Thyroid gland (tissue), 4 donors: ENCODE measurements at regions not wholly inside any gene's neighbourhood (a gene's known extent, or its start where the extent isn't known, plus 50 kb on each side); places are given as distances from the start of the nearest gene placed in this dataset.
A peak's percentile ranks its signal among the peaks of the same experiment; 100 is the strongest.

Experiments
- DNase-seq, 2 donors: peaks; one replicate each; pipeline ENCODE4 v3.0.0-alpha.2; 2019
- H3K27ac ChIP-seq, 3 donors: fragments of 200-600 bp; sonication (generic); 1 replicate in 2 of 3; 2 replicates in 1 of 3; pipeline ENCODE4 v1.5.1; 2016 to 2019; ENCODE audit warnings: mild to moderate bottlenecking in 1 of 3, moderate library complexity in 1 of 3
- H3K27me3 ChIP-seq: fragments of 200-600 bp; sonication (generic); one replicate; pipeline ENCODE4 v1.5.1; 2019
- H3K36me3 ChIP-seq, 2 donors: fragments of 200-600 bp; sonication (generic); one replicate each; pipeline ENCODE4 v1.5.1; 2016 to 2019
- H3K4me1 ChIP-seq, 2 donors: fragments of 200-600 bp; sonication (generic); one replicate each; pipeline ENCODE4 v1.5.1; 2017 to 2019
- H3K4me3 ChIP-seq, 3 donors: fragments of 200-600 bp; sonication (generic); replicated peaks in 1 of 3; 1 replicate in 2 of 3; 2 replicates in 1 of 3; pipeline ENCODE4 v1.5.1; 2016; ENCODE audit warnings: mild to moderate bottlenecking in 1 of 3
- H3K9me3 ChIP-seq: fragments of 200-600 bp; sonication (generic); one replicate; pipeline ENCODE4 v1.5.1; 2017
- POLR2A ChIP-seq, 2 donors: fragments of 450-650 bp; IDR thresholded peaks; one replicate each; pipeline ENCODE4 v1.6.1; 2017; ENCODE audit warnings: antibody characterized with exemption in 2 of 2, mild to moderate bottlenecking in 2 of 2, moderate library complexity in 1 of 2
- WGBS, 2 donors: methylation state at CpG; one replicate each; pipeline ENCODE4 v1.1.5; 2017; 5-methylcytosine and 5-hydroxymethylcytosine counted together
- intact Hi-C: fragments of 100-400 bp; cut with DNase I; formaldehyde crosslinking; loops from one replicate; pipeline ENCODE4 v1.15.1; 2023
- TF ChIP-seq, protein P1 (sequence below), 6 experiments: fragments of 200-600 bp in 3 of 6; fragments of 450-650 bp in 3 of 6; sonication (generic) in 3 of 6; IDR thresholded peaks; one replicate each; pipeline ENCODE4 v1.5.1; 2016 to 2019; ENCODE audit warnings: antibody characterized with exemption in 6 of 6, mild to moderate bottlenecking in 2 of 6, inconsistent platforms in 1 of 6, moderate library complexity in 1 of 6

- no peak for TF ChIP-seq POLR2A (IDR thresholded peaks at IDR 0.05)
- TF ChIP-seq, protein P1, sequence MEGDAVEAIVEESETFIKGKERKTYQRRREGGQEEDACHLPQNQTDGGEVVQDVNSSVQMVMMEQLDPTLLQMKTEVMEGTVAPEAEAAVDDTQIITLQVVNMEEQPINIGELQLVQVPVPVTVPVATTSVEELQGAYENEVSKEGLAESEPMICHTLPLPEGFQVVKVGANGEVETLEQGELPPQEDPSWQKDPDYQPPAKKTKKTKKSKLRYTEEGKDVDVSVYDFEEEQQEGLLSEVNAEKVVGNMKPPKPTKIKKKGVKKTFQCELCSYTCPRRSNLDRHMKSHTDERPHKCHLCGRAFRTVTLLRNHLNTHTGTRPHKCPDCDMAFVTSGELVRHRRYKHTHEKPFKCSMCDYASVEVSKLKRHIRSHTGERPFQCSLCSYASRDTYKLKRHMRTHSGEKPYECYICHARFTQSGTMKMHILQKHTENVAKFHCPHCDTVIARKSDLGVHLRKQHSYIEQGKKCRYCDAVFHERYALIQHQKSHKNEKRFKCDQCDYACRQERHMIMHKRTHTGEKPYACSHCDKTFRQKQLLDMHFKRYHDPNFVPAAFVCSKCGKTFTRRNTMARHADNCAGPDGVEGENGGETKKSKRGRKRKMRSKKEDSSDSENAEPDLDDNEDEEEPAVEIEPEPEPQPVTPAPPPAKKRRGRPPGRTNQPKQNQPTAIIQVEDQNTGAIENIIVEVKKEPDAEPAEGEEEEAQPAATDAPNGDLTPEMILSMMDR (IDR thresholded peaks at IDR 0.05): no peak
- Histone ChIP-seq H3K4me3 (no peak overlapping the region), H3K36me3 (no peaks in the 10 kb centered on the region), H3K27ac (no peak overlapping the region), H3K4me1 (peaks cover 0 to 15% of the 10 kb centered on the region in 2 donors), H3K27me3 (peaks cover 3% of the 10 kb centered on the region), H3K9me3 (no peaks in the 10 kb centered on the region)
- DNase-seq: no peak
- intact Hi-C loops: no loop called here
- 79% methylated on average over 6 of the region's 6 CpGs for WGBS, 2 donors
Measured at GRCh38 chr14:100671386-100671901, 55.2 kb upstream of the DLK1 start.

DNA sequence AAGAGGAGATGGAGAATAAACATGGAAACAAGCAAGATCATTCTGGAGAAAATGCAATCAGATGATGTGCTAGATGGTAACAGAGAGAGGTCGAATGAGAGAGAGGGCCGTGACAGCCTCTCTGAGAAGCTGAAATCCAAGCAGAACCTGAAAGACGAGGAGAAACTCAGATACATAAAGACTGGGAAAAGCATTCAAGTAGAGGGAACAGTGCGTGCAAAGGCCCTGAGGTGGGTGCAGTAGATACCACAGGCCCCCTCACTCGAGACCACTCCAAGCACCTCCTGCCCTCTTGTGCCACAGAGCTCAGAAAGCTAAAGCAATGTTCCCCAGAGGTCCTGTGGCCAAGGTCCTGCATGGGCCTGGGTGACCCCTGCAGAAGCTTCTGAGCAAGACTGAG lies 54.8 kb upstream of the DLK1 start:
- intact Hi-C loops: no loop called here
- Histone ChIP-seq H3K36me3 (no peaks in the 10 kb centered on the region), H3K4me3 (no peak overlapping the region), H3K4me1 (peaks cover 0 to 15% of the 10 kb centered on the region in 2 donors), H3K27ac (no peak overlapping the region), H3K27me3 (peaks cover 3% of the 10 kb centered on the region), H3K9me3 (no peaks in the 10 kb centered on the region)
- TF ChIP-seq, protein P1 (IDR thresholded peaks at IDR 0.05): no peak
- TF ChIP-seq POLR2A (IDR thresholded peaks at IDR 0.05): no peak
- WGBS, 2 donors: 83 to 85% methylated on average over 5 of the region's 5 CpGs
- no peak for DNase-seq

DNA sequence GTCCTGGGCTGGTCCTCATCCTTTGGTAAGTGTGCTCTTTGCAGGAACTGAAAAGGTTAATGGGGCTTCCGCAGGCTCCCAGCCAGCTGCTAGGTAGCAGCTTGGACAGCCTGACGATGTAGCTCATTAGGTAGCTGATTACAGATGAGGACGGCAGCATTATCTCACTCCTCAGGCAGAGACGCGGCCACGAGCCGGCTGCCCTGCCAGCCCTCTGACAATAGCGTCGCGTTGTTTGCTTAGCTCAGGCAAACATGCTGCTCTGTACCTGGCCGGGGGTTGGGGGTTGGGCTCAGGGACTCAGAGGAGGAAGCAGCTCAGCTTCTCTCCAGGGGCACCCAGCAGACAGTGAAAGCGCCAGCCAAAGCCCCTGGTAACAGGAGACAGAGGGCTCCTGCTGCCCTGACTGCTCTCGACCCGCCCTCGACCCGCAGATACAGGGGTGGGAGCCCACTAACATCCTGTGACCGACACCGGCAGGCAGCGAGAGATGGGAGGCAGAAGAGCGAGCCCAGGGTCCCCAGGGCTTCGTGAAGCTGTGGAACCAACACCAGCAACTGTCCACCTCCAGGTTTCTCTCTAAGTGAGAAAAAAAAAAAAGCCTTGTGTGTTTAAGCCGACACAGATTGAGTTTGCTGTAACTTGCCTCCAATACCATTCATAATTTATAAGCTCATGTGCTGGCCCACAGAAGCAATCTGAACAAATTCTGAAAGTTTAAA lies 53.4 kb upstream of the DLK1 start:
- Histone ChIP-seq H3K9me3 (no peaks in the 10 kb centered on the region), H3K4me1 (peaks cover 0 to 20% of the 10 kb centered on the region in 2 donors), H3K27ac (no peak overlapping the region), H3K36me3 (no peaks in the 10 kb centered on the region), H3K27me3 (peaks cover 3% of the 10 kb centered on the region), H3K4me3 (no peak overlapping the region)
- peak in 1 of 2 donors; percentile 27 for DNase-seq
- TF ChIP-seq POLR2A (IDR thresholded peaks at IDR 0.05): no peak
- TF ChIP-seq, protein P1 (IDR thresholded peaks at IDR 0.05): no peak
- intact Hi-C loops: no loop called here
- WGBS, 2 donors: 11 to 29% methylated on average over 12 to 13 of the region's 22 CpGs

DNA sequence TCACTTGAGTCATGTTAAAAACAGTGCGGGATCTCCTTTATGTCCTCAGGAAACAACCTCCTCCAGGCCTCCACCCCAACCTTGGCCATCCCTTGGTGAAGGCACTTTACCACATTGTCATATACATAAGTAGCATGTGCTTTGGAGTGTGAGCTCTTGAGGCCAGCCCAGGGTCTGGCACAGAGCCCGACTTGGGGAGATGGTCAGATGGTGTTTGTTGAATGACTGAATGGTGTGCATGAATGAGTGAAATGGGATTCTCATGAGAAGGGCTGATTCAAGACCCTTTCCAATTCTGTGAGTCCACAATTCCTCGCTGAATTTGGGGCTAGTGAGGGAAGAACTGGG lies 52.9 kb upstream of the DLK1 start:
- Histone ChIP-seq H3K27ac (no peak overlapping the region), H3K27me3 (peaks cover 3% of the 10 kb centered on the region), H3K9me3 (no peaks in the 10 kb centered on the region), H3K36me3 (no peaks in the 10 kb centered on the region), H3K4me3 (no peak overlapping the region), H3K4me1 (peaks cover 0 to 20% of the 10 kb centered on the region in 2 donors)
- TF ChIP-seq, protein P1 (IDR thresholded peaks at IDR 0.05): no peak
- TF ChIP-seq POLR2A (IDR thresholded peaks at IDR 0.05): no peak
- intact Hi-C loops: no loop called here
- 92 to 94% methylated on average over 3 of the region's 3 CpGs for WGBS, 2 donors
- no peak for DNase-seq

DNA sequence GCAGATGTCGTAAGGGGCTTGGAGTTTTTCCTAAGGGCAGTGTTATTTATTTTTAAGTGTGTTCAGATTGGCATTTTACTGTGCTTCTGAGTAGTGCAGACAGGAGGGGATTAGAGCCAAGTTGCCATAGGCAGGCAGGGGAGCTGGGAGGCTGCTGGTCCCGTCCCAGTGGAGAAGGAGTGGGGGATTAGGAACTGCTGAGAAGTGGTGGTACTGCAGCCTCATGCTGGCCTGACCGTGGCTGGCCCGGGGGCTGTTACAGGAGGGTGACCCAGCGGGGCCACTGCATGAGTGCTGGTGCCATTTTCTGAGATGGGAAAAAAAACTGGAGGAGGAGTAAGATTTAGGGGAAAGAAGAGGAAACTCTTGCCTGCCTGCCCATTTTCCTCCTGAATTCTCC lies 52.3 kb upstream of the DLK1 start:
- intact Hi-C loops: no loop called here
- H3K4me3 ChIP-seq: no peak overlapping the region
- no peak for DNase-seq
- WGBS, 2 donors: 63 to 65% methylated on average over 5 of the region's 5 CpGs
- no peak for TF ChIP-seq POLR2A (IDR thresholded peaks at IDR 0.05)
- TF ChIP-seq, protein P1 (IDR thresholded peaks at IDR 0.05): no peak
- peaks cover 0 to 16% of the 10 kb centered on the region in 2 donors for H3K4me1 ChIP-seq
- no peaks in the 10 kb centered on the region for H3K9me3 ChIP-seq
- H3K27ac ChIP-seq: no peak overlapping the region
- H3K27me3 ChIP-seq: peaks cover 3% of the 10 kb centered on the region
- no peaks in the 10 kb centered on the region for H3K36me3 ChIP-seq
